SH-SY5Y (cell line): ENCODE measurements at regions not wholly inside any gene's neighbourhood (a gene's known extent, or its start where the extent isn't known, plus 50 kb on each side); places are given as distances from the start of the nearest gene placed in this dataset.

Source experiments
- GATA2 ChIP-seq: IDR thresholded peaks from 2 replicates; pipeline ENCODE4 v1.6.1; 2011; ENCODE audit warnings: mild to moderate bottlenecking, low read depth, low read length
- GATA3 ChIP-seq: IDR thresholded peaks from 2 replicates; pipeline ENCODE4 v1.6.1; 2011; ENCODE audit warnings: low read depth, mild to moderate bottlenecking, low read length, moderate library complexity

- no peak for TF ChIP-seq GATA3
- no peak for TF ChIP-seq GATA2
Measured at GRCh38 chr14:61996753-61997152, 234.5 kb downstream of the SNAPC1 start.

GRCh38 chr14:61997161-61997560 is 234.9 kb downstream of the SNAPC1 start:
- TF ChIP-seq GATA3: no peak
- TF ChIP-seq GATA2: no peak

GRCh38 chr14:62001963-62002362 is 239.7 kb downstream of the SNAPC1 start:
- TF ChIP-seq GATA2 (no peak), GATA3 (no peak)

GRCh38 chr14:62002642-62003041 is 240.4 kb downstream of the SNAPC1 start:
- TF ChIP-seq GATA3 (no peak), GATA2 (no peak)

GRCh38 chr14:62003701-62004100 is 241.5 kb downstream of the SNAPC1 start:
- no peak for TF ChIP-seq GATA3
- no peak for TF ChIP-seq GATA2

- no peak for TF ChIP-seq GATA2
- no peak for TF ChIP-seq GATA3
Measured at GRCh38 chr14:62006116-62006731, 244.0 kb downstream of the SNAPC1 start.

- TF ChIP-seq GATA2 (no peak), GATA3 (no peak)
Measured at GRCh38 chr14:62015243-62015642, 253.0 kb downstream of the SNAPC1 start.

GRCh38 chr14:62015945-62016344 is 253.7 kb downstream of the SNAPC1 start:
- TF ChIP-seq GATA3: no peak
- no peak for TF ChIP-seq GATA2

- TF ChIP-seq GATA2 (no peak), GATA3 (no peak)
Measured at GRCh38 chr14:62017651-62018230, 255.5 kb downstream of the SNAPC1 start.

GRCh38 chr14:62018606-62019005 is 256.4 kb downstream of the SNAPC1 start:
- TF ChIP-seq GATA2 (no peak), GATA3 (no peak)

GRCh38 chr14:62027958-62028357 is 265.7 kb downstream of the SNAPC1 start:
- TF ChIP-seq GATA2: no peak
- TF ChIP-seq GATA3: no peak

- TF ChIP-seq GATA3: no peak
- TF ChIP-seq GATA2: no peak
Measured at GRCh38 chr14:62029569-62029924, 267.3 kb downstream of the SNAPC1 start.

GRCh38 chr14:62030387-62030786 is 268.2 kb downstream of the SNAPC1 start:
- TF ChIP-seq GATA2 (no peak), GATA3 (no peak)

GRCh38 chr14:62031504-62031903 is 269.3 kb downstream of the SNAPC1 start:
- TF ChIP-seq GATA2: no peak

GRCh38 chr14:62053188-62053587 is 291.0 kb downstream of the SNAPC1 start:
- TF ChIP-seq GATA3: no peak
- no peak for TF ChIP-seq GATA2

- TF ChIP-seq GATA3 (no peak), GATA2 (no peak)
Measured at GRCh38 chr14:62056789-62057188, 294.6 kb downstream of the SNAPC1 start.
